ENCODE measurements at regions not wholly inside any gene's neighbourhood (a gene's known extent, or its start where the extent isn't known, plus 50 kb on each side); places are given as distances from the start of the nearest gene placed in this dataset.
A peak's percentile ranks its signal among the peaks of the same experiment; 100 is the strongest.

DNA sequence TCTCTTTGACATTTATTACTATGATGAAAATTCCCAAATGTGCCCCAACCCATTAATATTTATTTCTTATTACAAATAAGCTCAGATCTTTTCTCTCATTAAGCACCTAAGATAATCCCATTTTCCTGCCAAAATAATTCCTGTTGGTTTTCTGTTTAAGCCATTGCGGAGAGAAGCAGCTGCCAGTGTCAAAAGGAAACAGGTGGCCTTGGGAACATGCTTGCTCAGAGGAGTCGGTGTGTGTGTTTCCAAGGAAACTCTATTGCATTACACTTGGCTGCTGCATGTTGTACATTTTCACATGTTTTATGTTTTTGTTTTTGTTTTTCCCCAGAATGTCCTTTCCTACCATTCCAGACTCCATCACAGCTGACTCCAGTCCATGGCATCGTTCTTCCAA lies 56.4 kb downstream of the CD24 start:
- Histone ChIP-seq H3K4me1 (peaks cover 0 to 7% (median 0%) of the 10 kb centered on the region in 4 donors), H3K4me3 (no peak overlapping the region), H3K27ac (no peak overlapping the region), H3K36me3 (no peaks in the 10 kb centered on the region), H3K27me3 (no peaks in the 10 kb centered on the region), H3K9me3 (no peaks in the 10 kb centered on the region)
- intact Hi-C loops (cut with DNase I; ENCODE audit: low total_unique reads): no loop called here
- DNase-seq: peak in 1 of 2 donors; percentile 41
- TF ChIP-seq EP300 (IDR thresholded peaks at IDR 0.05) (no peak), POLR2A (IDR thresholded peaks at IDR 0.05) (no peak), POLR2AphosphoS5 (IDR thresholded peaks at IDR 0.05) (no peak)
- TF ChIP-seq, protein P1, sequence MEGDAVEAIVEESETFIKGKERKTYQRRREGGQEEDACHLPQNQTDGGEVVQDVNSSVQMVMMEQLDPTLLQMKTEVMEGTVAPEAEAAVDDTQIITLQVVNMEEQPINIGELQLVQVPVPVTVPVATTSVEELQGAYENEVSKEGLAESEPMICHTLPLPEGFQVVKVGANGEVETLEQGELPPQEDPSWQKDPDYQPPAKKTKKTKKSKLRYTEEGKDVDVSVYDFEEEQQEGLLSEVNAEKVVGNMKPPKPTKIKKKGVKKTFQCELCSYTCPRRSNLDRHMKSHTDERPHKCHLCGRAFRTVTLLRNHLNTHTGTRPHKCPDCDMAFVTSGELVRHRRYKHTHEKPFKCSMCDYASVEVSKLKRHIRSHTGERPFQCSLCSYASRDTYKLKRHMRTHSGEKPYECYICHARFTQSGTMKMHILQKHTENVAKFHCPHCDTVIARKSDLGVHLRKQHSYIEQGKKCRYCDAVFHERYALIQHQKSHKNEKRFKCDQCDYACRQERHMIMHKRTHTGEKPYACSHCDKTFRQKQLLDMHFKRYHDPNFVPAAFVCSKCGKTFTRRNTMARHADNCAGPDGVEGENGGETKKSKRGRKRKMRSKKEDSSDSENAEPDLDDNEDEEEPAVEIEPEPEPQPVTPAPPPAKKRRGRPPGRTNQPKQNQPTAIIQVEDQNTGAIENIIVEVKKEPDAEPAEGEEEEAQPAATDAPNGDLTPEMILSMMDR (IDR thresholded peaks at IDR 0.05): no peak
- WGBS, 5 donors: 49 to 69% (median 60%) methylated on average over 3 of the region's 3 CpGs

DNA sequence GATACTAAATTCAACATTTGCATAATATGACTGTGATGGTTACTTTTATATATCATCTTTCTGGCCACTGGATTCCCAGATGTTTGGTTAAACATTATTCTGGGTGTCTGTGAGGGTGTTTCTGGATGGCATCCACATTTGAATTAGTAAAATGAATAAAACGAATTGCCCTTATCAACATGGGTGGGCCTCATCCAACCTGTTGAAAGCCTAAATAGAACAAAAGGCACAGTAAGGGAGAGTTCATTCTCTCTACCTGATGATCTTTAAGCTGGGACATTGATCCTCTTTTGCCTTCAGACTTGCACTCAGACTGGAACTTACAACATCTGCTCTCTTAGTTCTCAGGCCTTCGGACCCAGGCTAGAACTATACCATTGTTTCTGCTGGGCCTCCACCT lies 57.6 kb downstream of the CD24 start:
- no peaks in the 10 kb centered on the region for H3K36me3 ChIP-seq
- H3K9me3 ChIP-seq: no peaks in the 10 kb centered on the region
- no peak overlapping the region for H3K27ac ChIP-seq
- TF ChIP-seq, protein P1 (IDR thresholded peaks at IDR 0.05): no peak
- TF ChIP-seq EP300 (IDR thresholded peaks at IDR 0.05): no peak
- TF ChIP-seq POLR2A (IDR thresholded peaks at IDR 0.05): no peak
- TF ChIP-seq POLR2AphosphoS5 (IDR thresholded peaks at IDR 0.05): no peak
- peaks cover 0 to 10% (median 0%) of the 10 kb centered on the region in 4 donors for H3K4me1 ChIP-seq
- no peak overlapping the region for H3K4me3 ChIP-seq
- H3K27me3 ChIP-seq: no peaks in the 10 kb centered on the region
- 65 to 83% (median 79%) methylated on average over 2 of the region's 2 CpGs for WGBS, 5 donors
- intact Hi-C loops (cut with DNase I; ENCODE audit: low total_unique reads): no loop called here
- no peak for DNase-seq

DNA sequence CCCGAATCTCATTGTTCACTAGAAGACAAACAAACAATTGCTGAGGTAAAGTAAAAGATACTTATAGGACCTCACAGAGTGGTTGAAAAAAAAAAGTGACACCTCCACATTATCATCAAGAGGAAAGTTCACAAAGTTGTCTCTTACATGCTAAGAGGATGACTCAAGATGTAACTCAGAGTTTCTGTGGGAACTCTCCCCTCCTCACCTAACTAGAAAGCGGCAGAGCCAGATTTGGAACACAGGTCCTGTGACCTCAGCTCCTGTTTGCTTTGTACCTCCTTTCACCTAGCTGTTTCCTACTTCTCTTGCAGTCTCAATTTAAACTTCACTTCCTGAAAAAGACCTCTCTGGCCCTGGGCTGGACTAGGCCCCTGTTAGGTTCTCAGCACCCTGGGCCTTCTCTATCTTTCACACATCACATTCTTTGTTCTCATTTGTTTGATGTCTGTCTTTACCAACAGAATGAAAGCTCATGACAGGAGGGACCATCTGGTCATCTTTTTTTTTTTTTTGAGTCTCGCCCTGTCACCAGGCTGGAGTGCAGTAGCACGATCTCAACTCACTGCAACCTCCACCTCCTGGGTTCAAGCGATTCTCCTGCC lies 60.8 kb downstream of the CD24 start:
- intact Hi-C loops (cut with DNase I; ENCODE audit: low total_unique reads): no loop called here
- Histone ChIP-seq H3K36me3 (no peaks in the 10 kb centered on the region), H3K27me3 (no peaks in the 10 kb centered on the region), H3K4me3 (no peak overlapping the region), H3K27ac (no peak overlapping the region), H3K9me3 (no peaks in the 10 kb centered on the region), H3K4me1 (peaks cover 0 to 15% (median 0%) of the 10 kb centered on the region in 4 donors)
- no peak for TF ChIP-seq POLR2A (IDR thresholded peaks at IDR 0.05)
- no peak for TF ChIP-seq EP300 (IDR thresholded peaks at IDR 0.05)
- TF ChIP-seq, protein P1 (IDR thresholded peaks at IDR 0.05): no peak
- no peak for TF ChIP-seq POLR2AphosphoS5 (IDR thresholded peaks at IDR 0.05)
- DNase-seq: no peak
- 64 to 78% (median 72%) methylated on average over 5 of the region's 5 CpGs for WGBS, 5 donors

DNA sequence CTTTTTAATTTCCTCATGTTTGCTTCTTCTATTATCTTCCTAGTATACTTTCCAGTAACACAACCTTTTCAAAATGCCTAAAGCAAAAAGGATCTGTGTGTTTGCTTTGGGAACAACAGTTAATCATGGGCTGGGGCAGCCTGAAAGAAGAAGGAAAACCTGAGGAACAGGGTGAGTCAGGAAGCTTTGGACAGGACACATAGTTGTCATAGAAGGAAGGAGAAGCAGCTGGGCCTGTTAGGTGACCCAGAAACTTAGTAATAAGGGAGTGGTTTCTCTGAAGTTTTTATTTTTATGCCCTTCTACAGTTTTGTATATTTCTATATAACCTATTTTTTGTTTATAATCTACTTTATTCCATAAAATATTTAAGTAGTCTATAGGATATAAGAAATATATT lies 61.4 kb downstream of the CD24 start:
- Histone ChIP-seq H3K36me3 (no peaks in the 10 kb centered on the region), H3K9me3 (no peaks in the 10 kb centered on the region), H3K4me1 (peaks cover 0 to 15% (median 0%) of the 10 kb centered on the region in 4 donors), H3K27me3 (no peaks in the 10 kb centered on the region), H3K4me3 (no peak overlapping the region), H3K27ac (peak overlapping the region in 1 of 5 donors; percentile 8)
- no peak for TF ChIP-seq POLR2A (IDR thresholded peaks at IDR 0.05)
- TF ChIP-seq POLR2AphosphoS5 (IDR thresholded peaks at IDR 0.05): no peak
- TF ChIP-seq, protein P1 (IDR thresholded peaks at IDR 0.05): no peak
- TF ChIP-seq EP300 (IDR thresholded peaks at IDR 0.05): no peak
- intact Hi-C loops (cut with DNase I; ENCODE audit: low total_unique reads): no loop called here
- peak in 1 of 2 donors; percentile 61 for DNase-seq

All from stomach (tissue), 8 donors.